GM18502 (cell line): ENCODE measurements at regions not wholly inside any gene's neighbourhood (a gene's known extent, or its start where the extent isn't known, plus 50 kb on each side); places are given as distances from the start of the nearest gene placed in this dataset.

Experiments used
- ATAC-seq: cut with Tn5 transposase; IDR thresholded peaks from one replicate; pipeline ENCODE4 v1.9.1; 2021; ENCODE audit warnings: mild to moderate bottlenecking; ENCODE audit not compliant: unreplicated experiment, poor library complexity

DNA sequence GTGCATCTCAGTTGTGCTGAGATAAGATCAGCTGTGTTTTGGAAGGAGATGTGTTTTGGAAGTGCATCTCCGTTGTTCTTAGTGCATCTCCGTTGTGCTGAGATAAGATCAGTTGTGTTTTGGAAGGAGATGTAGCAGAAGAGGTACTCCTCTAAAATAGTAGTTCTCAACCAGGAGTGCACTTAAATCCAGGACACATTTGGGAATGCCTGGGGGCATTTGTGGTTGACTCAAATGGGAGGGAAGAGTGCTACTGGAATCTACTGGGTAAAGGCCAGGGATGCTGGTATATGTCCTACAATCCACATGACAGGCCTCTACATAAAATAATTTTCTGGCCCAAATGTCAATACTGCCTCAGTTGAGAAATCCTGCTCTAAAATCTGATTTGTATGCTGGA lies 70.8 kb upstream of the CHRDL1 start:
- ATAC-seq, result no peak

DNA sequence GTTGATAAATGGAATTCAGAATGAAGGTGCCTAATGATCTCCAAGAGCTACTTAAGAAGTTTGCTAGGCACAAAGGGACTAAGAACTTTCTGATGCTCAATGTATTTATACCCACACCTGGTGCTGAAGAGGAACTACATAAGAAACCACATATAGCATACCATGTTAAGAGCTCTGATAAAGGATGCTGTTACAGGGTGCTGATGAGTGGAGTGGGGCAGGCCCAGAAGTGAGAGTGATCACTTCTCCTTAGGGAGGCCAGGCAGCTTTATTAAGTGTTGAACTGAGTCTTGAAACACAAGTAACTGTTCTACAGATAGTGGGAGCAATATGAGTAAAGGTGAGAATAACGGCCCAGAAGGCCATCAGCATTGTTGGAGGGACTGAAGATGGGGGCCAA lies 68.3 kb upstream of the CHRDL1 start:
- ATAC-seq, result no peak

DNA sequence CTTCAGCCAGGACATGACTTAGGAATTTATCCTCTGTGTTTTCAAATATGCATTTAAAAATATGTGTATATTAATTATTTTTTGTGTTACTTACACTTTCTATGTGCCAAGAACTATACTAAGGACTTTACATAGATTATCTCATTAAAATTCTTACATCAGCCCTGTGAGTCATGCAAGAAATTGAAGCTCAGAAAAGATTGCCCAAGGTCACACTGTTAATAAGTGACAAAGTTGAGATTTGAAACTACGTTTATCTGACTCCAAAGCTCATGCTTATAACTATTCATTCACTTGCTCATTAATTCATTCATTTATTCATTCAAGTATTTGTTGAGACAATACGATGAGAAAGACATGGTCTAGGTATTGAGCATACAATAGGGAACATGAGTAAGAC lies 62.9 kb upstream of the CHRDL1 start:
- ATAC-seq, result no peak

DNA sequence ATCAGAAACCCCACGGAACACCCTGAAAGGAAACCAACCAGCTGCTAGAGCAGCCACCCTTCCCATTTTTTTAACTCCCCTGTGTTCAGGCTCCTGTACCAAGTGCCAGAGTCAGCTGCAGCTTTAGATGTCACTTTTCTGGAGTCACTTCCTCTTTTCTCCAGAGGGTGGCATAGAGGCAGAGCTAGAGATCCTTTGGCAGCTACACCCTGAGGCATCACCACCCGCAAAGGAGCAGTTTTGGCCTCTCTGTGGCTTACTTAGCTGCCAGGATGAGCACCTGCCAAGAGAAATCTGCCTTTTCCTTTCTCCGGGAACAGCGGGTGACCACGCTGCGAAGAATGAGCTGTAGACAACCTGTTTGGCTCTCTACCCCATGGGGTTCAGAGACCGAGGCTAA lies 58.0 kb upstream of the CHRDL1 start:
- peak; percentile 62 for ATAC-seq

DNA sequence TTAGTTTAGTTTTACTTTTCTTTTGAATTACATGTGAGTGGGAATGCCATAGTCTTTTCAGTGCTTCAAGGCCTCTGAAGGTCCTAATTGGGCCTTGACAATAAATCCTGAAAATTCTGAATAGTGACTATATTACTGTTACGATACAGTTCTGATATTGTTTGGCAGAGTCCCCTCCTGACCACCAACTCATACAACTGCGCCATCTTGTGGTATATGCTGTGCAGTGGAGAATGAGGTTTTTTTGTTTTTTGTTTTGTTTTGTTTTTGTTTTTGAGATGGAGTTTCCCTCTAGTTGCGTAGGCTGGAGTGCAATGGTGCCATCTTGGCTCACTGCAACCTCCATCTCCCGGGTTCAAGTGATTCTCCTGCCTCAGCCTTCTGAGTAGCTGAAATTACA lies 56.6 kb upstream of the CHRDL1 start:
- ATAC-seq, result peak; percentile 47

DNA sequence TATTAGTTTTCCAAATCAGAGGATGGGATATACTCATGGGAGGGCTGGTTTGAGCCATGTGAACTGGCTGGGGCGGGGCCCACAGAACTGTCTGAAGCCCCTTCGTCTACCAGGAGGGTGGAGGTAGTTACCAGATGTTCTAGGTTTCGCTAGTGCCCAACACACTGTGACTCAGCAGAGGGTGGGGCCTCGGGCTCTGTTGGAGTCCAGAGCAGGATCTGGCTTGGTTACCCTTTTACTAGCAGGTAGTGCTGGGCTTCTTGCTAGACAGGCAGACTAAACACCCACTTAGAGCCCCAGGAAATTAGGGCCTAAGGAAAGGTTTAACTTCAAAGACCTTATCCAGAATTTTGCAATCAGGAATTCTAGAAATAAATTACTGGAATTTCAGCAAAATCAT lies 56.2 kb upstream of the CHRDL1 start:
- peak; percentile 37 for ATAC-seq

DNA sequence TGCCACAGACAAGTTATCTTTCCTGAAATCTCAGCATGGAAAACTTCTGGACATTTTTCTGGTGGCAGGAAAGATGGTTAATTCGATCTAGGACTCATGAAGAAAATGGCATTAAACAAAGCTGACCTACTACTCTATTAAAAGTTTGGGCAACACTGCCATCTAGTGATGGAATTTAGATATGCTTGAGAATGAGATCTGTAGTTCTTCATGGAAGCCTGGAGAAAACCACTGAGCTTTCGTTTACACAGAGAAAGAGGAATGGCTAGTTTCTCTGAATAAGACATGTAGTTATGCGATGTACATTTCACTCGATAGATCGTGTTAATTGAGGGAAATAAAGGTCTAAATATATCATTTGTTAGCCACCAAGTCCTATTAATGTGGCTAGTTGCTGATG lies 51.7 kb upstream of the CHRDL1 start:
- peak; percentile 82 for ATAC-seq

DNA sequence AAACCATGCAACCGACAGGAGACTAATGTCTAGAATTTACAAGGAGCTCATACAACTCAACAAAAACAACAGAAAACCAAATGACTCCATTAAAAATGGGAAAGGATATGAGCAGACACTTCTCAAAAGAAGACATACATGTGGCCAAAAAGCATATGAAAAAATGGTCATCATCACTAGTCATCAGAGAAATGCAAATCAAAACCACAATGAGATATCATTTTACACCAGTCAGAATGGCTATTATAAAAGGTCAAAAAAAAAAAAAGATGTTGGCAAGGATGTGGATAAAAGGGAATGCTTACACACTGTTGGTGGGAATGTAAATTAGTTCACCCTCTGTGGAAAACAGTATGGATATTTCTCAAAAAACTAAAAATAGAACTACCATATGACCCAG lies 50.5 kb upstream of the CHRDL1 start:
- no peak for ATAC-seq
